Adrenal gland (tissue), 9 donors: ENCODE measurements at regions not wholly inside any gene's neighbourhood (a gene's known extent, or its start where the extent isn't known, plus 50 kb on each side); places are given as distances from the start of the nearest gene placed in this dataset.

Experiments
- DNase-seq, 7 donors: peaks; one replicate each; pipeline ENCODE4 v3.0.0-alpha.2; 2019 to 2020
- H3K27ac ChIP-seq, 5 donors: fragments of 200-600 bp; sonication (generic) in 4 of 5; 1 replicate in 3 of 5; 2 replicates in 2 of 5; pipeline versions ENCODE4 v1.5.1 to v1.8.0; 2016 to 2020; ENCODE audit warnings: mild to moderate bottlenecking in 1 of 5
- H3K27me3 ChIP-seq: fragments of 200-600 bp; 2 replicates; pipeline ENCODE4 v1.8.0; 2021
- H3K36me3 ChIP-seq, 2 donors: fragments of 200-600 bp; replicated peaks in 1 of 2; 1 replicate in 1 of 2; 2 replicates in 1 of 2; pipeline versions ENCODE4 v1.5.1 to v1.8.0; 2018 to 2022
- H3K4me1 ChIP-seq, 2 donors: fragments of 200-600 bp; replicated peaks in 1 of 2; 1 replicate in 1 of 2; 2 replicates in 1 of 2; pipeline versions ENCODE4 v1.5.1 to v1.8.0; 2018 to 2021
- H3K4me3 ChIP-seq, 4 donors: fragments of 200-600 bp; sonication (generic) in 3 of 4; one replicate each; pipeline ENCODE4 v1.5.1; 2016 to 2018
- H3K9me3 ChIP-seq, 3 donors: fragments of 200-600 bp; sonication (generic) in 1 of 3; replicated peaks in 1 of 3; 1 replicate in 2 of 3; 2 replicates in 1 of 3; pipeline versions ENCODE4 v1.5.1 to v1.8.0; 2016 to 2021
- POLR2A ChIP-seq, 2 donors: fragments of 450-650 bp; IDR thresholded peaks; one replicate each; pipeline ENCODE4 v1.6.1; 2017; ENCODE audit warnings: antibody characterized with exemption in 2 of 2, mild to moderate bottlenecking in 2 of 2, moderate library complexity in 1 of 2
- WGBS, 4 donors: extraction: QIAGEN DNeasy Blood & Tissue Kit in 2 of 4; methylation state at CpG; one replicate each; pipeline versions ENCODE4 v1.1.5 to v1.1.7; 2013 to 2017; 5-methylcytosine and 5-hydroxymethylcytosine counted together
- intact Hi-C, 2 donors: fragments of 100-400 bp; cut with DNase I; formaldehyde crosslinking; loops; one replicate each; pipeline versions ENCODE4 v1.14.1 to v1.15.0; 2022 to 2023
- TF ChIP-seq, protein P1 (sequence below), 6 experiments: fragments of 450-650 bp in 4 of 6; fragments of 200-600 bp in 2 of 6; sonication (generic) in 1 of 6; IDR thresholded peaks; 1 replicate in 5 of 6; 2 replicates in 1 of 6; pipeline versions ENCODE4 v1.5.1 to v1.8.0; 2016 to 2021; ENCODE audit warnings: antibody characterized with exemption in 6 of 6, mild to moderate bottlenecking in 2 of 6, moderate library complexity in 1 of 6
- donor health status: healthy with polysubstance abuse.
- donor health status: Bipolar disorder and iron deficiency.
- donor health status: DM: yes; HTN: yes; CAD: no.
- donor health status: DM: no; HTN: no; CAD: no.
- donor health status: DM: no; HTN: no; CAD: no.

GRCh38 chrX:30957753-30958152, 68.7 kb upstream of the TAB3 start:
- 34 to 51% (median 43%) methylated on average over 4 to 6 of the region's 6 CpGs for WGBS, 4 donors
- TF ChIP-seq POLR2A (IDR thresholded peaks at IDR 0.05), result no peak
- TF ChIP-seq, protein P1, sequence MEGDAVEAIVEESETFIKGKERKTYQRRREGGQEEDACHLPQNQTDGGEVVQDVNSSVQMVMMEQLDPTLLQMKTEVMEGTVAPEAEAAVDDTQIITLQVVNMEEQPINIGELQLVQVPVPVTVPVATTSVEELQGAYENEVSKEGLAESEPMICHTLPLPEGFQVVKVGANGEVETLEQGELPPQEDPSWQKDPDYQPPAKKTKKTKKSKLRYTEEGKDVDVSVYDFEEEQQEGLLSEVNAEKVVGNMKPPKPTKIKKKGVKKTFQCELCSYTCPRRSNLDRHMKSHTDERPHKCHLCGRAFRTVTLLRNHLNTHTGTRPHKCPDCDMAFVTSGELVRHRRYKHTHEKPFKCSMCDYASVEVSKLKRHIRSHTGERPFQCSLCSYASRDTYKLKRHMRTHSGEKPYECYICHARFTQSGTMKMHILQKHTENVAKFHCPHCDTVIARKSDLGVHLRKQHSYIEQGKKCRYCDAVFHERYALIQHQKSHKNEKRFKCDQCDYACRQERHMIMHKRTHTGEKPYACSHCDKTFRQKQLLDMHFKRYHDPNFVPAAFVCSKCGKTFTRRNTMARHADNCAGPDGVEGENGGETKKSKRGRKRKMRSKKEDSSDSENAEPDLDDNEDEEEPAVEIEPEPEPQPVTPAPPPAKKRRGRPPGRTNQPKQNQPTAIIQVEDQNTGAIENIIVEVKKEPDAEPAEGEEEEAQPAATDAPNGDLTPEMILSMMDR (IDR thresholded peaks at IDR 0.05), result no peak

GRCh38 chrX:30955687-30956086, 66.6 kb upstream of the TAB3 start:
- no peak for DNase-seq
- no peak overlapping the region for H3K4me3 ChIP-seq
- H3K27ac ChIP-seq, result no peak overlapping the region
- H3K4me1 ChIP-seq, result no peaks in the 10 kb centered on the region
- no peaks in the 10 kb centered on the region for H3K9me3 ChIP-seq
- no peaks in the 10 kb centered on the region for H3K27me3 ChIP-seq
- TF ChIP-seq, protein P1 (IDR thresholded peaks at IDR 0.05), result no peak
- TF ChIP-seq POLR2A (IDR thresholded peaks at IDR 0.05), result no peak
- 57 to 67% (median 62%) methylated on average over 3 of the region's 3 CpGs for WGBS, 4 donors
- intact Hi-C loops, result no loop called here
- H3K36me3 ChIP-seq, result no peaks in the 10 kb centered on the region

More at GRCh38 chrX:30957753-30958152, 68.7 kb upstream of the TAB3 start:
- Histone ChIP-seq H3K27me3 (no peaks in the 10 kb centered on the region), H3K9me3 (no peaks in the 10 kb centered on the region), H3K27ac (no peak overlapping the region), H3K4me1 (no peaks in the 10 kb centered on the region), H3K36me3 (no peaks in the 10 kb centered on the region), H3K4me3 (no peak overlapping the region)
- peak; percentile 17 to 56 (median 29) for DNase-seq
- intact Hi-C loops, result no loop called here

DNA sequence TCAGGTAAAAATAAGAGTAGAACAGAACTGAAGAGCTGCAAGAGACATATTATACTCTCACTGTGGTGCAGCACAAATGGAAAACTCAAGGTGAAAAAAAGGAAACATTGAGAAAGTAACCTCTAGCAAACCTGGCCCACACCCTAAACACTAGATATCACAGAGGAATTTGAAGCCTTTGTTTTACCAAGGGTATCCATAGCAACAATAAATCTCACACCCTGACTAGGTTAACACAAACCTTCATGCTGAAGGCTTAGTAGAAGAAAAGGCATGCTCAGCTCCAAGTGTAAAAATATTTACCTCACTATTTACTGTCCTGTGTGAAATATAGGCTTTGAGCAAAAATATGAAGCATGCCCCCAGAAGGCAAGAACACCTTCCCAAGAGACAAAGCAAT, 61.9 kb upstream of the TAB3 start:
- Histone ChIP-seq H3K9me3 (no peaks in the 10 kb centered on the region), H3K4me1 (no peaks in the 10 kb centered on the region), H3K27ac (no peak overlapping the region), H3K4me3 (no peak overlapping the region), H3K36me3 (no peaks in the 10 kb centered on the region), H3K27me3 (no peaks in the 10 kb centered on the region)
- intact Hi-C loops, result no loop called here
- TF ChIP-seq, protein P1 (IDR thresholded peaks at IDR 0.05), result no peak
- no peak for TF ChIP-seq POLR2A (IDR thresholded peaks at IDR 0.05)
- no peak for DNase-seq

GRCh38 chrX:30950391-30950790, 61.3 kb upstream of the TAB3 start:
- intact Hi-C loops, result no loop called here
- no peak for DNase-seq
- TF ChIP-seq, protein P1 (IDR thresholded peaks at IDR 0.05), result no peak
- TF ChIP-seq POLR2A (IDR thresholded peaks at IDR 0.05), result no peak

More at GRCh38 chrX:30950391-30950790, 61.3 kb upstream of the TAB3 start:
- H3K4me1 ChIP-seq, result no peaks in the 10 kb centered on the region
- no peaks in the 10 kb centered on the region for H3K9me3 ChIP-seq
- no peak overlapping the region for H3K27ac ChIP-seq
- H3K4me3 ChIP-seq, result no peak overlapping the region
- H3K27me3 ChIP-seq, result no peaks in the 10 kb centered on the region
- WGBS, 4 donors, result 57 to 90% (median 77%) methylated on average over 2 of the region's 2 CpGs
- H3K36me3 ChIP-seq, result no peaks in the 10 kb centered on the region
